NAMALWA (cell line): ENCODE measurements at regions not wholly inside any gene's neighbourhood (a gene's known extent, or its start where the extent isn't known, plus 50 kb on each side); places are given as distances from the start of the nearest gene placed in this dataset.

Source experiments
- DNase-seq: peaks from one replicate; pipeline ENCODE4 v3.0.0-alpha.2; 2015; ENCODE audit warnings: low spot score

- no peak for DNase-seq
Measured at GRCh38 chr14:101230161-101230850, 326.8 kb upstream of the RTL1 start.

- no peak for DNase-seq
Measured at GRCh38 chr14:101230851-101231550, 327.5 kb upstream of the RTL1 start.

- no peak for DNase-seq
Measured at GRCh38 chr14:101231828-101232227, 328.3 kb upstream of the RTL1 start.

- no peak for DNase-seq
Measured at GRCh38 chr14:101232340-101233020, 328.8 kb upstream of the DIO3 start.

GRCh38 chr14:101233021-101233366 is 328.3 kb upstream of the DIO3 start:
- DNase-seq: no peak

- no peak for DNase-seq
Measured at GRCh38 chr14:101233391-101233790, 327.9 kb upstream of the DIO3 start.

GRCh38 chr14:101233808-101234207 is 327.5 kb upstream of the DIO3 start:
- DNase-seq: no peak

- no peak for DNase-seq
Measured at GRCh38 chr14:101234244-101234937, 326.9 kb upstream of the DIO3 start.

GRCh38 chr14:101234999-101235334 is 326.3 kb upstream of the DIO3 start:
- DNase-seq: no peak

GRCh38 chr14:101235335-101236103 is 325.8 kb upstream of the DIO3 start:
- DNase-seq: peak; percentile 32

- DNase-seq: no peak
Measured at GRCh38 chr14:101236496-101237251, 324.6 kb upstream of the DIO3 start.

- no peak for DNase-seq
Measured at GRCh38 chr14:101237252-101237616, 324.1 kb upstream of the DIO3 start.

- no peak for DNase-seq
Measured at GRCh38 chr14:101239065-101239464, 322.2 kb upstream of the DIO3 start.

- no peak for DNase-seq
Measured at GRCh38 chr14:101241147-101241546, 320.1 kb upstream of the DIO3 start.

GRCh38 chr14:101241807-101242278 is 319.5 kb upstream of the DIO3 start:
- no peak for DNase-seq

GRCh38 chr14:101242442-101243385 is 318.6 kb upstream of the DIO3 start:
- no peak for DNase-seq

- DNase-seq: no peak
Measured at GRCh38 chr14:101243587-101244338, 317.5 kb upstream of the DIO3 start.

GRCh38 chr14:101246894-101247841 is 314.1 kb upstream of the DIO3 start:
- no peak for DNase-seq
